Neutrophil (primary cell): ENCODE measurements at regions not wholly inside any gene's neighbourhood (a gene's known extent, or its start where the extent isn't known, plus 50 kb on each side); places are given as distances from the start of the nearest gene placed in this dataset.

Source experiments
- H3K27ac ChIP-seq: fragments of 200-600 bp; sonication (generic); 2 replicates; pipeline ENCODE4 v1.5.1; 2016; ENCODE audit warnings: mild to moderate bottlenecking, moderate library complexity
- H3K27me3 ChIP-seq: fragments of 200-600 bp; sonication (generic); 2 replicates; pipeline ENCODE4 v1.6.0; 2016; ENCODE audit warnings: mild to moderate bottlenecking
- H3K36me3 ChIP-seq: fragments of 200-600 bp; sonication (generic); 2 replicates; pipeline ENCODE4 v1.5.1; 2017
- H3K4me1 ChIP-seq, 2 experiments: fragments of 200-600 bp in 1 of 2; sonication (generic) in 1 of 2; 1 replicate in 1 of 2; 2 replicates in 1 of 2; pipeline versions ENCODE4 v1.5.1 to v1.6.1; 2013 to 2016; ENCODE audit warnings: low read depth in 1 of 2, low read length in 1 of 2, mild to moderate bottlenecking in 1 of 2, moderate library complexity in 1 of 2; ENCODE audit not compliant: control insufficient read depth in 1 of 2, insufficient read depth in 1 of 2
- H3K4me3 ChIP-seq, 2 experiments: fragments of 200-600 bp in 1 of 2; sonication (generic) in 1 of 2; 1 replicate in 1 of 2; 2 replicates in 1 of 2; pipeline ENCODE4 v1.5.1; 2013 to 2016; ENCODE audit warnings: low read depth in 1 of 2, low read length in 1 of 2, mild to moderate bottlenecking in 1 of 2, moderate library complexity in 1 of 2
- H3K9me3 ChIP-seq: fragments of 200-600 bp; sonication (generic); 2 replicates; pipeline ENCODE4 v1.5.1; 2016
- TF ChIP-seq, protein P1 (sequence below): fragments of 200-600 bp; sonication (generic); IDR thresholded peaks from 2 replicates; pipeline ENCODE4 v1.5.1; 2016; ENCODE audit warnings: antibody characterized with exemption

- H3K4me3 ChIP-seq = no peak overlapping the region
- H3K27ac ChIP-seq = no peak overlapping the region
- H3K4me1 ChIP-seq = peaks cover 4 to 5% of the 10 kb centered on the region in 2 experiments
- no peaks in the 10 kb centered on the region for H3K9me3 ChIP-seq
- no peaks in the 10 kb centered on the region for H3K36me3 ChIP-seq
- H3K27me3 ChIP-seq = no peaks in the 10 kb centered on the region
- TF ChIP-seq, protein P1, sequence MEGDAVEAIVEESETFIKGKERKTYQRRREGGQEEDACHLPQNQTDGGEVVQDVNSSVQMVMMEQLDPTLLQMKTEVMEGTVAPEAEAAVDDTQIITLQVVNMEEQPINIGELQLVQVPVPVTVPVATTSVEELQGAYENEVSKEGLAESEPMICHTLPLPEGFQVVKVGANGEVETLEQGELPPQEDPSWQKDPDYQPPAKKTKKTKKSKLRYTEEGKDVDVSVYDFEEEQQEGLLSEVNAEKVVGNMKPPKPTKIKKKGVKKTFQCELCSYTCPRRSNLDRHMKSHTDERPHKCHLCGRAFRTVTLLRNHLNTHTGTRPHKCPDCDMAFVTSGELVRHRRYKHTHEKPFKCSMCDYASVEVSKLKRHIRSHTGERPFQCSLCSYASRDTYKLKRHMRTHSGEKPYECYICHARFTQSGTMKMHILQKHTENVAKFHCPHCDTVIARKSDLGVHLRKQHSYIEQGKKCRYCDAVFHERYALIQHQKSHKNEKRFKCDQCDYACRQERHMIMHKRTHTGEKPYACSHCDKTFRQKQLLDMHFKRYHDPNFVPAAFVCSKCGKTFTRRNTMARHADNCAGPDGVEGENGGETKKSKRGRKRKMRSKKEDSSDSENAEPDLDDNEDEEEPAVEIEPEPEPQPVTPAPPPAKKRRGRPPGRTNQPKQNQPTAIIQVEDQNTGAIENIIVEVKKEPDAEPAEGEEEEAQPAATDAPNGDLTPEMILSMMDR = no peak
Observed at GRCh38 chr5:116626945-116627679, 52.5 kb upstream of the SEMA6A start.

GRCh38 chr5:116626272-116626723, 51.7 kb upstream of the SEMA6A start:
- Histone ChIP-seq H3K4me1 (peaks cover 4 to 5% of the 10 kb centered on the region in 2 experiments), H3K27me3 (no peaks in the 10 kb centered on the region), H3K36me3 (no peaks in the 10 kb centered on the region), H3K4me3 (no peak overlapping the region), H3K27ac (no peak overlapping the region), H3K9me3 (no peaks in the 10 kb centered on the region)
- TF ChIP-seq, protein P1 = no peak
